Right cardiac atrium (tissue), 5 donors: ENCODE measurements at regions not wholly inside any gene's neighbourhood (a gene's known extent, or its start where the extent isn't known, plus 50 kb on each side); places are given as distances from the start of the nearest gene placed in this dataset.
A peak's percentile ranks its signal among the peaks of the same experiment; 100 is the strongest.
"Not testable (repeated sequence)": the region's sequence is repeated elsewhere in the genome, so short reads cannot be mapped to it uniquely, and the experiment has no call there.

Experiments used
- ATAC-seq, 2 donors: fragments of 200-7000 bp; cut with Tn5 transposase; one replicate each; pipeline versions ENCODE4 v1.8.0 to v1.9.1; 2020; ENCODE audit warnings: moderate library complexity in 2 of 2, mild to moderate bottlenecking in 1 of 2
- DNase-seq, 3 donors: peaks; one replicate each; pipeline ENCODE4 v3.0.0-alpha.2; 2020
- H3K27ac ChIP-seq: one replicate; pipeline ENCODE4 v1.5.1; 2013; ENCODE audit warnings: mild to moderate bottlenecking, low read length, control low read depth, moderate library complexity
- H3K27me3 ChIP-seq: one replicate; pipeline ENCODE4 v1.6.1; 2013; ENCODE audit not compliant: control insufficient read depth, insufficient read depth
- H3K4me1 ChIP-seq: one replicate; pipeline ENCODE4 v1.6.1; 2013; ENCODE audit warnings: low read length; ENCODE audit not compliant: control insufficient read depth, insufficient read depth
- H3K4me3 ChIP-seq: one replicate; pipeline ENCODE4 v1.5.1; 2013; ENCODE audit warnings: low read length, control low read depth
- H3K9me3 ChIP-seq: one replicate; pipeline ENCODE4 v1.6.1; 2013; ENCODE audit warnings: low read length; ENCODE audit not compliant: control insufficient read depth
- WGBS: extraction: QIAGEN DNeasy Blood & Tissue Kit; methylation state at CpG from one replicate; pipeline ENCODE4 v1.1.7; 2013; 5-methylcytosine and 5-hydroxymethylcytosine counted together
- intact Hi-C, 4 donors: fragments of 100-400 bp; cut with DNase I; formaldehyde crosslinking; loops; one replicate each; pipeline versions ENCODE4 v1.11.0 to v1.14.0; 2022 to 2023
- donor health status: healthy with polysubstance abuse.
- donor health status: DM: no; HTN: yes; CAD: no.
- donor health status: DM: no; HTN: no; CAD: no.
- donor health status: DM: no; HTN: yes; CAD: no; lungs with severe emphysema.
- donor health status: DM: yes; HTN: yes; CAD: no.

- intact Hi-C loops: no loop called here
Observed at GRCh38 chr13:59064042-59064441, 1099.7 kb downstream of the DIAPH3 start.

GRCh38 chr13:59076386-59076785 lies 1087.3 kb downstream of the DIAPH3 start:
- H3K9me3 ChIP-seq, H3K4me3 ChIP-seq, intact Hi-C loops, DNase-seq, ATAC-seq, H3K27ac ChIP-seq, H3K27me3 ChIP-seq, H3K4me1 ChIP-seq: not testable (repeated sequence)

More at GRCh38 chr13:59064042-59064441, 1099.7 kb downstream of the DIAPH3 start:
- Histone ChIP-seq H3K27ac (no peak overlapping the region), H3K9me3 (no peaks in the 10 kb centered on the region), H3K4me1 (no peaks in the 10 kb centered on the region), H3K27me3 (no peaks in the 10 kb centered on the region), H3K4me3 (no peak overlapping the region)
- ATAC-seq (no peak), DNase-seq (no peak)
- 85% methylated on average over 1 of the region's 1 CpG for WGBS

- H3K4me3 ChIP-seq: no peak overlapping the region
- H3K4me1 ChIP-seq: no peaks in the 10 kb centered on the region
- DNase-seq (no peak), ATAC-seq (no peak)
- H3K27me3 ChIP-seq: no peaks in the 10 kb centered on the region
- WGBS: 70% methylated on average over 2 of the region's 2 CpGs
- H3K27ac ChIP-seq: no peak overlapping the region
- no peaks in the 10 kb centered on the region for H3K9me3 ChIP-seq
- intact Hi-C loops: no loop called here
Observed at GRCh38 chr13:59086147-59086546, 1077.6 kb downstream of the DIAPH3 start.

- DNase-seq (no peak), ATAC-seq (peak in 1 of 2 donors; percentile 53)
- Histone ChIP-seq H3K4me3 (no peak overlapping the region), H3K4me1 (no peaks in the 10 kb centered on the region), H3K9me3 (no peaks in the 10 kb centered on the region), H3K27me3 (no peaks in the 10 kb centered on the region), H3K27ac (no peak overlapping the region)
- 31% methylated on average over 2 of the region's 2 CpGs for WGBS
- intact Hi-C loops: no loop called here
Observed at GRCh38 chr13:59088716-59089115, 1075.0 kb downstream of the DIAPH3 start.

- Histone ChIP-seq H3K27me3 (no peaks in the 10 kb centered on the region), H3K4me3 (no peak overlapping the region), H3K9me3 (no peaks in the 10 kb centered on the region), H3K27ac (no peak overlapping the region), H3K4me1 (no peaks in the 10 kb centered on the region)
- ATAC-seq (no peak), DNase-seq (no peak)
- 84% methylated on average over 2 of the region's 2 CpGs for WGBS
- intact Hi-C loops: no loop called here
Observed at GRCh38 chr13:59094181-59094580, 1069.5 kb downstream of the DIAPH3 start.

- ATAC-seq (no peak), DNase-seq (no peak)
- intact Hi-C loops: no loop called here
- no peak overlapping the region for H3K4me3 ChIP-seq
- H3K4me1 ChIP-seq: no peaks in the 10 kb centered on the region
- no peak overlapping the region for H3K27ac ChIP-seq
- H3K27me3 ChIP-seq: no peaks in the 10 kb centered on the region
- H3K9me3 ChIP-seq: no peaks in the 10 kb centered on the region
- 60% methylated on average over 6 of the region's 6 CpGs for WGBS
Observed at GRCh38 chr13:59099182-59099974, 1064.3 kb downstream of the DIAPH3 start.

- no peak for DNase-seq
- no peak for ATAC-seq
- intact Hi-C loops: no loop called here
- Histone ChIP-seq H3K4me1 (no peaks in the 10 kb centered on the region), H3K4me3 (no peak overlapping the region), H3K9me3 (no peaks in the 10 kb centered on the region), H3K27ac (no peak overlapping the region), H3K27me3 (no peaks in the 10 kb centered on the region)
- WGBS: 61% methylated on average over 4 of the region's 4 CpGs
Observed at GRCh38 chr13:59103004-59103768, 1060.5 kb downstream of the DIAPH3 start.

GRCh38 chr13:59111751-59112171 lies 1052.0 kb downstream of the DIAPH3 start:
- no peaks in the 10 kb centered on the region for H3K4me1 ChIP-seq
- WGBS: 27% methylated on average over 3 of the region's 3 CpGs
- DNase-seq: no peak
- no peaks in the 10 kb centered on the region for H3K9me3 ChIP-seq
- ATAC-seq: no peak
- no peak overlapping the region for H3K27ac ChIP-seq
- intact Hi-C loops: no loop called here
- H3K4me3 ChIP-seq: no peak overlapping the region
- H3K27me3 ChIP-seq: no peaks in the 10 kb centered on the region

- ATAC-seq (peak; percentile 71 to 75), DNase-seq (peak in 1 of 3 donors; percentile 20)
- intact Hi-C loops: no loop called here
- Histone ChIP-seq H3K27ac (no peak overlapping the region), H3K4me3 (no peak overlapping the region), H3K4me1 (no peaks in the 10 kb centered on the region), H3K9me3 (no peaks in the 10 kb centered on the region), H3K27me3 (no peaks in the 10 kb centered on the region)
- 62% methylated on average over 6 of the region's 6 CpGs for WGBS
Observed at GRCh38 chr13:59112221-59112718, 1051.5 kb downstream of the DIAPH3 start.

GRCh38 chr13:59119475-59119874 lies 1044.3 kb downstream of the DIAPH3 start:
- no peaks in the 10 kb centered on the region for H3K4me1 ChIP-seq
- H3K27ac ChIP-seq: no peak overlapping the region
- no peaks in the 10 kb centered on the region for H3K27me3 ChIP-seq
- intact Hi-C loops: no loop called here
- H3K4me3 ChIP-seq: no peak overlapping the region
- ATAC-seq (no peak), DNase-seq (no peak)
- WGBS: 68% methylated on average over 2 of the region's 2 CpGs
- no peaks in the 10 kb centered on the region for H3K9me3 ChIP-seq

GRCh38 chr13:59120297-59120843 lies 1043.4 kb downstream of the DIAPH3 start:
- H3K27ac ChIP-seq: no peak overlapping the region
- H3K4me3 ChIP-seq: no peak overlapping the region
- no peaks in the 10 kb centered on the region for H3K9me3 ChIP-seq
- no peak for ATAC-seq
- WGBS: 69% methylated on average over 7 of the region's 7 CpGs
- no peak for DNase-seq
- no peaks in the 10 kb centered on the region for H3K27me3 ChIP-seq
- no peaks in the 10 kb centered on the region for H3K4me1 ChIP-seq
- intact Hi-C loops: no loop called here
